ENCODE measurements at regions not wholly inside any gene's neighbourhood (a gene's known extent, or its start where the extent isn't known, plus 50 kb on each side); places are given as distances from the start of the nearest gene placed in this dataset.

DNA sequence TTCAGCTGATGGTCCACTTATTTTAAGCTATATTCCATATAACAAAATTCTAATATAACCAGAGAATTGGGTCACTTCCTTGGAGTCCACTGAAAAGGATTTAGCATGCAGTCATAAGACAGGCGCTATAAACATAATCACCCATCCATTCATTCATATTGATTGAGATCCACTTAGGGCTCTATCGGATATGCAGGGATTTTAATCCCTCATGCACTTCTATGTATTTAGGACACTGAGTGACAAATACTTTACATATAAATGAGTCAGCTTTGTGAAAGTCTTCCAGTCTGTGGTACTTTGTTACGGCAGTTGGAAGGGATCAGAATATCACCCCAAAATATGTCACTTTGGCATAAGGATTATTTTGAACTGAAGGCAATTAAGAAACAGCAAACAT, 127.3 kb upstream of the ZNF608 start:
- H3K4me1 ChIP-seq (ENCODE audit: control insufficient read depth, low read depth, low read length), result peaks cover 11% of the 10 kb centered on the region
- H3K27ac ChIP-seq (ENCODE audit: low read length), result no peak overlapping the region
- no peaks in the 10 kb centered on the region for H3K36me3 ChIP-seq (ENCODE audit: control insufficient read depth, low read depth, low read length)
- H3K27me3 ChIP-seq (ENCODE audit: control insufficient read depth, insufficient read depth, low read length), result no peaks in the 10 kb centered on the region
- no peak overlapping the region for H3K4me3 ChIP-seq (ENCODE audit: low read length)
- no peaks in the 10 kb centered on the region for H3K9me3 ChIP-seq (ENCODE audit: control insufficient read depth, low read depth, low read length)
- no peak overlapping the region for H3K9ac ChIP-seq (ENCODE audit: low read length)

DNA sequence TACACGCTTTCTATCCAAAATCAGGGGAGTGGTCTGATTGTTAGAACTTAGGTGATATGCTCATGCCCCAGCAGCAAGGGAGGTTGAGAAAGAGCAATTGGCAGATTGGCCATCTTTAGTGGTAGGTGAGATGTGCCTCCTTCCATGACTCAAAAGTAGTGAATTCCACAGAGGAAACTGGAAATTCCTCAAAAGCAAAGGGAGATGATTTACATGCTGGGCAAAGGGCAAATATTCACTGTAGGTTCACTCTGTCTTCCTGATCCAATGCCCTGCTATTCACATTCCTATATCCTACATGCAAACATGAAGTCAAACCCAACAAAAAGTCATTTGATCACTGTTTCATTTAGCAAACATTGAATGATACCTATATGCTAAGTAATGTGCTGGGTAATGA, 130.1 kb upstream of the ZNF608 start:
- Histone ChIP-seq H3K36me3 (ENCODE audit: control insufficient read depth, low read depth, low read length) (no peaks in the 10 kb centered on the region), H3K27ac (ENCODE audit: low read length) (no peak overlapping the region)

GRCh38 chr5:124876983-124877382, 130.5 kb upstream of the ZNF608 start:
- Histone ChIP-seq H3K9me3 (ENCODE audit: control insufficient read depth, low read depth, low read length) (no peaks in the 10 kb centered on the region), H3K36me3 (ENCODE audit: control insufficient read depth, low read depth, low read length) (no peaks in the 10 kb centered on the region), H3K9ac (ENCODE audit: low read length) (no peak overlapping the region), H3K27me3 (ENCODE audit: control insufficient read depth, insufficient read depth, low read length) (no peaks in the 10 kb centered on the region), H3K4me1 (ENCODE audit: control insufficient read depth, low read depth, low read length) (peaks cover 11% of the 10 kb centered on the region), H3K4me3 (ENCODE audit: low read length) (no peak overlapping the region), H3K27ac (ENCODE audit: low read length) (no peak overlapping the region)

More for the DNA sequence above, 130.1 kb upstream of the ZNF608 start:
- Histone ChIP-seq H3K9ac (ENCODE audit: low read length) (no peak overlapping the region), H3K27me3 (ENCODE audit: control insufficient read depth, insufficient read depth, low read length) (no peaks in the 10 kb centered on the region), H3K9me3 (ENCODE audit: control insufficient read depth, low read depth, low read length) (no peaks in the 10 kb centered on the region), H3K4me1 (ENCODE audit: control insufficient read depth, low read depth, low read length) (peaks cover 11% of the 10 kb centered on the region), H3K4me3 (ENCODE audit: low read length) (no peak overlapping the region)

DNA sequence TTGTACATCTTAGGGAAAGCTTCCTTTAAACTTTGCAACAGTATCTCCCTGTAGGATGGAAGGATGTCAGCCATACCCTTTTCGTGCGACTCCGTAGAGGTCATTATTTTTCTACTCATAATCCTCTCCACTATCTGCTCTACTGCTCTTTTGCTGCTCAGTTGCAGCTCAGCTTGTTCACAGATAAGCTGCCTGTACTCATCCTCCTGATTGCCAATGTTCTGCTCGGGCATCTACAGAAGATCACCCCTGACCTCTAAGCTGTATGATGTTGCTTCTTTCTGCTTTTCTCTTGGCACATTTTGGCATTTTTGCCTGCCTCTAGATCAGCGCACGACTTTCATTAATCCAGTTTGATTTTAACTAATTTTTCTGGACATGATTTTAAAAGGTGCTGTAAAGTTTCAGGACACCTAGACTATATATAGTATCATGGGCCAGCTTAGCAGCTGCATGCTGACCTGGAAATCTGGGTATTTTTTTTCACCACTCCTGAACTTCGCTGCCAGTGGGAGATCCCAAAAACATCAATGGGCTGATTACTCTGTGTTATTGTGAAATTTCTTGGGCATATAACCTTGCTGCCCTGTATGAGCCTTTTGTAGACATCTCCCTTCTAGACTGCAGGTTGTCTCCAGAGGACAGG, 131.2 kb upstream of the ZNF608 start:
- H3K36me3 ChIP-seq (ENCODE audit: control insufficient read depth, low read depth, low read length), result no peaks in the 10 kb centered on the region
- no peaks in the 10 kb centered on the region for H3K9me3 ChIP-seq (ENCODE audit: control insufficient read depth, low read depth, low read length)
- no peak overlapping the region for H3K4me3 ChIP-seq (ENCODE audit: low read length)
- H3K27me3 ChIP-seq (ENCODE audit: control insufficient read depth, insufficient read depth, low read length), result no peaks in the 10 kb centered on the region
- no peak overlapping the region for H3K9ac ChIP-seq (ENCODE audit: low read length)
- H3K4me1 ChIP-seq (ENCODE audit: control insufficient read depth, low read depth, low read length), result peaks cover 11% of the 10 kb centered on the region
- H3K27ac ChIP-seq (ENCODE audit: low read length), result no peak overlapping the region

- no peaks in the 10 kb centered on the region for H3K27me3 ChIP-seq (ENCODE audit: control insufficient read depth, insufficient read depth, low read length)
- no peaks in the 10 kb centered on the region for H3K9me3 ChIP-seq (ENCODE audit: control insufficient read depth, low read depth, low read length)
- H3K9ac ChIP-seq (ENCODE audit: low read length), result no peak overlapping the region
- H3K27ac ChIP-seq (ENCODE audit: low read length), result no peak overlapping the region
- no peaks in the 10 kb centered on the region for H3K36me3 ChIP-seq (ENCODE audit: control insufficient read depth, low read depth, low read length)
- H3K4me3 ChIP-seq (ENCODE audit: low read length), result no peak overlapping the region
- peaks cover 11% of the 10 kb centered on the region for H3K4me1 ChIP-seq (ENCODE audit: control insufficient read depth, low read depth, low read length)
Observed at GRCh38 chr5:124878583-124879342, 132.3 kb upstream of the ZNF608 start.

DNA sequence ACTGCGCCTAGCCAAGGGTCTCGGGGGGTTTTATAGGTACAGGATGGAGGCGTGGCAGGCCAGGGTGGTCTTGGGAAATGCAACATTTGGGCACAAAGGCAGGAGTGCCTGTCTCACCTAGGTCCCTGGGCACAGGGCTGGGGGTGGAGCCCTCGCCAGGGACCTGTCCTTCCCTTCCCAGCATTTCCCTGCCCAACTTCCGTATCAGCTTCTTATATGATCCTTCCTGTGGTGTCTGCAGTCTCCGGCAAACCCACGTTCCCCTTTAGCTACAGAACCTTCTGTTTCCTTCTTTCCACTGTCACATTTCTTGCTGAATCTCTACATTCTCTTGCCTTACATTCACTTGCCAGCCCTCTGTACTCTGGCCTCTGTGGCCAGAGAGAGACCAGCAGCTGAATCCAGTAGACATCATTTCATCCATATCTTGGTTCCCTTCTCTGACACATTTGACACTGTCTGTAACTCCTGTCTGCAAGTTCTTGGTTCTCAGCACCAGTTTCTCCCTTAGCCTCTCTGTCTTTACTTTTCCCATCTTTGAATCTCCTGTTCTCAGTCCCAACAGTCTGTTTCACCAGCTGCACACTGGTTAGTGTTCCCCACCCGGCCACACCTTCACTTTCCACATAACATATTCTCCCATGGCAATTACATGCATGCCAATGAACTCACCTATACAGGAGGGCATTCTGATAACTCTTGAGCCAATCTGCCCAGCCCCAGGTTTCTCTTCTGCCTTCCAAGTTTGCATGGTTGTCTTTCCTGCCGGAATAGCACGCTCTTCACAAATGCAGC, 134.7 kb upstream of the ZNF608 start:
- H3K4me3 ChIP-seq (ENCODE audit: low read length), result no peak overlapping the region
- no peak overlapping the region for H3K27ac ChIP-seq (ENCODE audit: low read length)

DNA sequence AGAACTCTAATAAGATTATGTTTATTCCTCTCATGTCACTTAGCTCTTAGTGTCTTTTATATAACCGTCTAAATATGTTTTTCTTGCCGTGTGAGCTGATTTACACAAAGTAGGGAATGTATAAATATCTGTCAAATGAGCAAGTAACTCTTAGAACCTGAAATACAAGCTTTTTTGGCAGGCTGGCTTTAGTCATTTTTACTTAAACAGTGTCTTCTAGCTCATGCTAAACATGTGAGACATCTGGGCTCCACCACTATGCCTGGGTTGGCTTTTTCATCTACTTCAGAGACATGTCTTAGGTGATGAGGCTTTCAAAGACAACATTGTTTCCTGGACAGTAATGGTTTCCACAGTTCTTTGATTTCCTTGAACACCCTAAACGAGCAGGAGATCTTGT, 137.2 kb upstream of the ZNF608 start:
- H3K4me1 ChIP-seq (ENCODE audit: control insufficient read depth, low read depth, low read length), result peaks cover 17% of the 10 kb centered on the region
- no peak overlapping the region for H3K4me3 ChIP-seq (ENCODE audit: low read length)
- H3K9me3 ChIP-seq (ENCODE audit: control insufficient read depth, low read depth, low read length), result peaks cover 8% of the 10 kb centered on the region
- no peaks in the 10 kb centered on the region for H3K27me3 ChIP-seq (ENCODE audit: control insufficient read depth, insufficient read depth, low read length)
- H3K36me3 ChIP-seq (ENCODE audit: control insufficient read depth, low read depth, low read length), result no peaks in the 10 kb centered on the region
- no peak overlapping the region for H3K27ac ChIP-seq (ENCODE audit: low read length)
- H3K9ac ChIP-seq (ENCODE audit: low read length), result no peak overlapping the region

More for the DNA sequence above, 134.7 kb upstream of the ZNF608 start:
- no peak overlapping the region for H3K9ac ChIP-seq (ENCODE audit: low read length)
- no peaks in the 10 kb centered on the region for H3K27me3 ChIP-seq (ENCODE audit: control insufficient read depth, insufficient read depth, low read length)
- H3K36me3 ChIP-seq (ENCODE audit: control insufficient read depth, low read depth, low read length), result no peaks in the 10 kb centered on the region
- peaks cover 8% of the 10 kb centered on the region for H3K9me3 ChIP-seq (ENCODE audit: control insufficient read depth, low read depth, low read length)
- H3K4me1 ChIP-seq (ENCODE audit: control insufficient read depth, low read depth, low read length), result no peaks in the 10 kb centered on the region

GRCh38 chr5:124884114-124884513, 137.7 kb upstream of the ZNF608 start:
- Histone ChIP-seq H3K4me3 (ENCODE audit: low read length) (no peak overlapping the region), H3K9ac (ENCODE audit: low read length) (no peak overlapping the region), H3K9me3 (ENCODE audit: control insufficient read depth, low read depth, low read length) (peaks cover 8% of the 10 kb centered on the region), H3K36me3 (ENCODE audit: control insufficient read depth, low read depth, low read length) (no peaks in the 10 kb centered on the region), H3K4me1 (ENCODE audit: control insufficient read depth, low read depth, low read length) (peaks cover 22% of the 10 kb centered on the region), H3K27ac (ENCODE audit: low read length) (no peak overlapping the region), H3K27me3 (ENCODE audit: control insufficient read depth, insufficient read depth, low read length) (no peaks in the 10 kb centered on the region)

GRCh38 chr5:124885490-124885889, 139.1 kb upstream of the ZNF608 start:
- no peaks in the 10 kb centered on the region for H3K27me3 ChIP-seq (ENCODE audit: control insufficient read depth, insufficient read depth, low read length)
- H3K9ac ChIP-seq (ENCODE audit: low read length), result no peak overlapping the region
- no peak overlapping the region for H3K4me3 ChIP-seq (ENCODE audit: low read length)
- H3K36me3 ChIP-seq (ENCODE audit: control insufficient read depth, low read depth, low read length), result no peaks in the 10 kb centered on the region
- H3K9me3 ChIP-seq (ENCODE audit: control insufficient read depth, low read depth, low read length), result peaks cover 8% of the 10 kb centered on the region
- H3K27ac ChIP-seq (ENCODE audit: low read length), result no peak overlapping the region
- H3K4me1 ChIP-seq (ENCODE audit: control insufficient read depth, low read depth, low read length), result peaks cover 29% of the 10 kb centered on the region

- Histone ChIP-seq H3K4me3 (ENCODE audit: low read length) (no peak overlapping the region), H3K9ac (ENCODE audit: low read length) (no peak overlapping the region), H3K36me3 (ENCODE audit: control insufficient read depth, low read depth, low read length) (no peaks in the 10 kb centered on the region), H3K9me3 (ENCODE audit: control insufficient read depth, low read depth, low read length) (peaks cover 8% of the 10 kb centered on the region), H3K27ac (ENCODE audit: low read length) (no peak overlapping the region), H3K4me1 (ENCODE audit: control insufficient read depth, low read depth, low read length) (peaks cover 29% of the 10 kb centered on the region), H3K27me3 (ENCODE audit: control insufficient read depth, insufficient read depth, low read length) (no peaks in the 10 kb centered on the region)
Observed at GRCh38 chr5:124887223-124887622, 140.8 kb upstream of the ZNF608 start.

GRCh38 chr5:124888050-124888506, 141.6 kb upstream of the ZNF608 start:
- H3K27me3 ChIP-seq (ENCODE audit: control insufficient read depth, insufficient read depth, low read length), result no peaks in the 10 kb centered on the region
- H3K9ac ChIP-seq (ENCODE audit: low read length), result no peak overlapping the region
- peaks cover 8% of the 10 kb centered on the region for H3K9me3 ChIP-seq (ENCODE audit: control insufficient read depth, low read depth, low read length)
- no peak overlapping the region for H3K4me3 ChIP-seq (ENCODE audit: low read length)
- H3K36me3 ChIP-seq (ENCODE audit: control insufficient read depth, low read depth, low read length), result no peaks in the 10 kb centered on the region
- peaks cover 29% of the 10 kb centered on the region for H3K4me1 ChIP-seq (ENCODE audit: control insufficient read depth, low read depth, low read length)
- no peak overlapping the region for H3K27ac ChIP-seq (ENCODE audit: low read length)

Data from iPS-18a (cell line).